CD4-positive, alpha-beta T cell treated with Interleukin-15 for 1 hour (primary cell): ENCODE measurements at regions not wholly inside any gene's neighbourhood (a gene's known extent, or its start where the extent isn't known, plus 50 kb on each side); places are given as distances from the start of the nearest gene placed in this dataset.
"Not testable (repeated sequence)": the region's sequence is repeated elsewhere in the genome, so short reads cannot be mapped to it uniquely, and the experiment has no call there.

Source experiments
- DNase-seq: peaks from one replicate; pipeline ENCODE4 v3.0.0-alpha.2; 2020

GRCh38 chr3:110646496-110646895 lies 425.1 kb upstream of the NECTIN3 start:
- no peak for DNase-seq

GRCh38 chr3:110647586-110647985 lies 424.0 kb upstream of the NECTIN3 start:
- DNase-seq, result no peak

- no peak for DNase-seq
Measured at GRCh38 chr3:110650741-110651140, 420.9 kb upstream of the NECTIN3 start.

DNA sequence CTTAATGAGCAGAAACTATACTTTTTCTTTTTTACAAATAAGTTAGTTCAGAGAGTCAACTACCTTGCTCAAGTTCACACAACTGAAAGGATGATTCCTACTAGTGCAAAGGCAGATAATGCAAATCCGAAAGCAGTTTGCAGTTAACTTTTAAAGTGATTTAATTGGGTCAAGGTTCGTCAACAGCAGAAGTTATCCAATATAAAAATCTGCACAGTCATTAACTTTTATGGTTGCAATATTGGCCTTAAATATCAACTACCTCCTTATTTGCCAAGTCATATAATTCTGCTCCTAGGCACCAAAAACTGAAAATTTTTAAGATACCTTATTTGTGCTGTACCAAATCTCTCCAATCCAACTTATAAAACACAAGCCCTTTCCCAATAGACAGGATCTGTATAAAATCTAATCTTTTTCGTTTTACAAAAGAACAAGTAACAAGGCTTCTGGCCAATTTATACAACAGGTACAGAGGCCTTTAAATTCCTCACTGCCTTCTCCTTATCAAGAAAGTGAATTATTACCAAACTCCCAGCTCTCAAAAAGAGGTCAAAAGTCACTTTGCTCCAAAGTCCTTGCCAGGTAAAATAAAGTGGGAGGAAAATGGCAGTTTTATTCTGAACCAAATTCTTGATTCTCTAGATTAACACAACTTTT lies 416.6 kb upstream of the NECTIN3 start:
- DNase-seq, result no peak

- no peak for DNase-seq
Measured at GRCh38 chr3:110656394-110657025, 415.1 kb upstream of the NECTIN3 start.

DNA sequence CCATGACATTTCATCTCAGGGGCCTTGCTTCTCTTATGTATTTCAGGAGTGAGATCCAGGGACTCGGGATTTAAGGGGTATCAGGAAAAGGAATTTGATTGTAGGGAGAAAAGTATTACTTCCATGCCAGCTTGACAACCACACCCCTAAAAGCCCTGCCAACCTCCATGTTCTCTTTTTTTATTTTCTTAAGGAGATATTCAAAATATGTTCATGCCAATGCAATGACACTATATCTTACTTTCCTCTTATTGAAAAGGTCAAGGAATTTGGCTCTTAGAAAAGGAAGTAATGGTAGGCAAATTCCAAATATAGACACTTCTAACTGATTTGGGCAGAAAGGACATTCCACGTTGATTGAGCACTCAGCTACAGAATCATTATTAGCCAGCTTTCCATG lies 407.5 kb upstream of the NECTIN3 start:
- no peak for DNase-seq

- DNase-seq, result no peak
Measured at GRCh38 chr3:110666495-110666894, 405.1 kb upstream of the NECTIN3 start.

- DNase-seq, result no peak
Measured at GRCh38 chr3:110667216-110667615, 404.4 kb upstream of the NECTIN3 start.

DNA sequence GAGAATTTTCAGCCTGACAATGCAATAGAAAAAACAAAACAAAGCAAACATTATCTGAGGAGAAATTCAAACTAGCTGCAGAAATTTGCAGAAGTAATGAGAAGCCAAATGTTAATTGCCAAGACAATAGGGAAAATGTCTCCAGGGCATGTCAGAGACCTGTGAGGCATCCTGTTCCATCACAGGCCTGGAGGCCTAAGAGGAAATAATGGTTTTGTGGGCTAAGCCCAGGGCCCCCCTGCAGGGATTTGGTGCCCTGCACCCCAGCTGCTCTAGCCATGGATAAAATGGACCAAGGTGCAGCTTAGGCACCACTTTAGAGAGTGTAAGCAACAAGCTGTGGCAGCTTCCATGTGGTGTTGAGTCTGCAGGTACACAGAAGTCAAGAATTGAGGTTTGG lies 401.2 kb upstream of the NECTIN3 start:
- no peak for DNase-seq

DNA sequence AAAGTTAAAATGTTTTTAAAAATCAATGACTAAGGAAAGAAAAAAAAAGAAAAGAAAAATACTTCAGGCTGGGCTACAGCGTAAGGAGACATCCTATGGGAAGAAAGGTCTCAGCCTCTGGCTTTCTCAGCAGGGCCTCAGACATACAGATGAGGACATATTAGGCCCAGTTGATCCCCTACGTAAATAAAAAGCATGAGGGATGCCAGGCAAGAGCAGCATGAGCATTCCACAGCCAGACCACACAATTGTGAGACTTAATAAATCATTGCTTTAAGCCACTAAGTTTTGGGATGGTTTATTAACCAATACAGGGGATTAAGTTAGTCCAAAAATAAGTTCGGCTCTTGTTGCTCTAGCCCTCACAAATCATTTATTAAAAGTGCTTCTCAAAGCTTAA lies 394.1 kb upstream of the NECTIN3 start:
- DNase-seq, result no peak

DNA sequence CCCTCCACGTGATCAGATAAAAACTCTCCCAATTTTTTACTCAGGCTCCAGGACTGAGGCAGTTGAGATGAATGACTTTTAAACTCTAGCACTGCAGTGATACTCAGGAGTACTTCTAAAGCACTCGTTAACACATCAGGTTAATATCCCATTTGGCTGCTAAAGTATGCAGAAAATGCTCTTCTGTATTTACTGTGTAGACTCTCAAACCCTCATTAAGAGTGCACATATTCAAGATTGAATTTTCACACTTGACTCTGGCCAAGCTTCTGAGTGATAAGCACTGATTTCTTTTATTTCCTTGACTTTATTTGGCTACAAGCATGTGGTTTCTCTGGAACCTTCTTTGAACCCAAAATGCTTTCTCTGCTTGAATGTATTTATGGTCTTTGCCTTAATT lies 392.3 kb upstream of the NECTIN3 start:
- DNase-seq, result no peak

DNA sequence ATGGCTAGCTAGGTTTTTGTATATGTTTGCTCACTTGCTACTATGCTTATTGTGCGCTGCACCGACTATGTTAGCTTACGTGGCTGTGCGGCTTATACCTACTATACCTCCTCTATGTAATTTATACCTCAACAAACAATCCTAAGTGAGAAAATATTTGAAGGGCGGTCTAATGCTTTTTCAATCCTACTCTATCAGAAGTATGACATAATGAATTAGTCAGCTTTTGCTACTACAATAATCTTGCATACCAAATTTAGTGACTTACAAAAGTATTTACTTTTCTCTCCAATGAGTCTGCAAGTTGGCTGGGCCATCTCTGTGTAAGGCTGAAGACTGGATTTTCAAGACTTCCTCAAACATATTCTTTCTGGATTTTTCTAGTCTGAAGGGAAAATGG lies 391.2 kb upstream of the NECTIN3 start:
- no peak for DNase-seq

GRCh38 chr3:110684466-110684865 lies 387.1 kb upstream of the NECTIN3 start:
- DNase-seq, result no peak

DNA sequence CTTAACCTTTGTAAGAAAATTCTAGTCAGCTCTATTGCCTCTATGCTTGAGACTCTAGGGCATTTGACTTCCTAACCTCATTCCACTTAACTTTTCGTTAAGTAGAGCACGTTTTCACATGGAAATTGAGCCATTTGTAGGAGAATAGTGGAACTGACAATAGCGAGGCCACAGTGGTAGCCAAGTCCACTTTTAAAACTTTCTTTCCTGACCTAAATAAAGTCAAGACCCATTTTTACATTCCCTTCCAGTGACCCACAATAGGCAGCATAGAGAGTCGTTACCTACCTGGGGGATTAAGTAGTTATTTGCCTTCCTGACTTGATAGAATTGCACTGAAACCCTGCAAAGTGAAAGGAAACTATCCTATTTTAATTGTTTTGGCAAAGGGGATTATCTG lies 386.0 kb upstream of the NECTIN3 start:
- DNase-seq, result no peak

GRCh38 chr3:110686701-110687100 lies 384.9 kb upstream of the NECTIN3 start:
- no peak for DNase-seq

GRCh38 chr3:110687138-110687537 lies 384.5 kb upstream of the NECTIN3 start:
- no peak for DNase-seq

DNA sequence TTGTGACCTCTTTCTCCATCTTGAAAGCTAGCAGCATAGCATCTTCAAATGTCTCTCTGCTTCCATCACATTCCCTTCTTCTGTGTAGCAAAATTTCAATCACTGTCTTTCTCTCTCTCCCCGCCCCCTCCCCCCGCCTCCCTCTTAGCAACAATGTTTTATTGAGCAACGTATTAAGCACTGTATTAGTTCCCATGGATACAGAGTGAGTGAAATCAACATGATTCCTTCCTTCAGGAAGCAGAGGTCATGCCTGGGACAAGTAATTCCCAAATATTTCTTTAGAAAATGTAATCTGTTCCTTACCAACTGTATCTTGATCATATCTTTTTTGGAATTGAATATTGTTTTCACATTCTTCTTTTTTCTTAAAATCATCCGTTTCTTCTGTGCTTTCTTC lies 373.7 kb upstream of the NECTIN3 start:
- DNase-seq, result no peak

- DNase-seq, result not testable (repeated sequence)
Measured at GRCh38 chr3:110704332-110704731, 367.3 kb upstream of the NECTIN3 start.

DNA sequence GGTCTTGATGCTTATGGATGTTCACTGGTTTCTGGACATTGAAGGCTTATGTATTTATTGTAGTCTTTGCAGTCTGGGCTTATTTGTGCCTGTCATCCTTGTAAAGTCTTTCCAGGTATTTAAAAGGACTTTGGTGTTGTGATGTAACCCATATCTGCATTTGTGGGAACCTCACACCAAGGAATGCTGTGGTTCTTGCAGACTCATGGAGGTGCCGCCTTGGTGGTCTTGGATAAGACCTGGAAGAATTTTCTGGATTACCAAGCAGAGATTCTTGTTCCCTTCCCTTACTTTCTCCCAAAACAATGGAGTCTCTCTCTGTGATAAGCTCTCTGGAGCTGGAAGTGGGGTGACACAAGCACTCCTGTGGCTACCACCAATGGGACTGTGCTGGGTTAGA lies 363.5 kb upstream of the NECTIN3 start:
- no peak for DNase-seq

- DNase-seq, result no peak
Measured at GRCh38 chr3:110710156-110710555, 361.5 kb upstream of the NECTIN3 start.

DNA sequence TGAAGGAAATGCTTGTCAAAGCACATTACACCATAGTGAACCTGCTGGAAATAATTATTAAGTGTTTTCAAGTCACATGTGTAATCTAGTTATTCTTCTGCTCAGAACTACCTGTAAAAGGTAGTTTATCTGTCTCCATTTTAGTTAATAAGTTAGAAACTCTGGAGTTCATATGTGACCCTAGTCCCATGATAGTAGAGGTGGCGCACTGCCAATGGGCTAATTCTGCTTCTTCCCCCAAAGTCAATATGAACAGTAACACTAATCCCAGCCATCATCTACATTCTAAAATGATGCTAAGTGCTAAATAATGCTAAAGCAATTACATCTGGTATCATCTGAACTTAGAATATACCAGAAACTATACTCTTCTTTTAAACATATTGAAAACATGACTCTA lies 361.0 kb upstream of the NECTIN3 start:
- no peak for DNase-seq

- no peak for DNase-seq
Measured at GRCh38 chr3:110711130-110711832, 360.3 kb upstream of the NECTIN3 start.

- DNase-seq, result no peak
Measured at GRCh38 chr3:110711851-110712516, 359.6 kb upstream of the NECTIN3 start.

DNA sequence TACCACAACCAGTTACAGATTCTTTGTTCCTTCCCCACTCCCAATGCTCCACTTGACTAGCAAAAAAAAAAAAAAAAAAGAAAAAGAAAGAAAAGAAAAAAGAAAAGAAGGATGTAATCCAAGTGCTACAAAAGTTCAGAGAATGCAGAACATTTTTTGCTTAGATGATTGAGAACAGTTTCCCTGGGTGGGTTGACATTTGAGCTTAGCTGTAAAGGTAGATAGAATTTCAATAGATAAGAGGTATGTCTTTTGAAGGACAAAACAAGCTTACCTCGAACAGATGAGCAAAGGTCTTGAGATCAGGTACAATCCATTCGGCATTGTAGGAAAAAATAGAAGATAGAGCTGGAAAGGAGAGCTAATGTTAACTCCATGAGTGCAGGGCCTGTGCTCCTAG lies 344.6 kb upstream of the NECTIN3 start:
- no peak for DNase-seq
